HG03558 (cell line): ENCODE measurements at regions not wholly inside any gene's neighbourhood (a gene's known extent, or its start where the extent isn't known, plus 50 kb on each side); places are given as distances from the start of the nearest gene placed in this dataset.
"Not testable (repeated sequence)": the region's sequence is repeated elsewhere in the genome, so short reads cannot be mapped to it uniquely, and the experiment has no call there.

Source experiments
- ATAC-seq: cut with Tn5 transposase; IDR thresholded peaks from one replicate; pipeline ENCODE4 v1.9.1; 2021; ENCODE audit warnings: moderate number of reproducible peaks; ENCODE audit not compliant: unreplicated experiment; ENCODE audit errors: extremely low read depth

DNA sequence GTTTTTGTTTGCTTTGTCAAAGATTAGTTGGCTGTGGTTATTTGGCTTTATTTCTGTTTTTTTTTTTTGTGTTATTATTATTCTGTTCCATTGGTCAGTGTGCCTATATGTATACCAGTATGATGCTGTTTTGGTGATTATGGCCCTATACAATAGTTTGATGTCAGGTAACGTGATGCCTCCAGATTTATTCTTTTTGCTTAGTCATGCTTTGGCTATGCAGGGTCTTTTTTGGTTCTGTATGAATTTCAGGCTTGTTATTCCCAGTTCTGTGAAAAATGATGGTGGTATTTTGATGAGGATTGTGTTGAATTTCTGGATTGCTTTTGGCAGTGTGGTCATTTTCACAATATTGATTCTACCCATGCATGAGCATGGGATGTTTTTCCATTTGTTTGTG, 312.8 kb downstream of the TAF11L14 start:
- ATAC-seq = no peak

DNA sequence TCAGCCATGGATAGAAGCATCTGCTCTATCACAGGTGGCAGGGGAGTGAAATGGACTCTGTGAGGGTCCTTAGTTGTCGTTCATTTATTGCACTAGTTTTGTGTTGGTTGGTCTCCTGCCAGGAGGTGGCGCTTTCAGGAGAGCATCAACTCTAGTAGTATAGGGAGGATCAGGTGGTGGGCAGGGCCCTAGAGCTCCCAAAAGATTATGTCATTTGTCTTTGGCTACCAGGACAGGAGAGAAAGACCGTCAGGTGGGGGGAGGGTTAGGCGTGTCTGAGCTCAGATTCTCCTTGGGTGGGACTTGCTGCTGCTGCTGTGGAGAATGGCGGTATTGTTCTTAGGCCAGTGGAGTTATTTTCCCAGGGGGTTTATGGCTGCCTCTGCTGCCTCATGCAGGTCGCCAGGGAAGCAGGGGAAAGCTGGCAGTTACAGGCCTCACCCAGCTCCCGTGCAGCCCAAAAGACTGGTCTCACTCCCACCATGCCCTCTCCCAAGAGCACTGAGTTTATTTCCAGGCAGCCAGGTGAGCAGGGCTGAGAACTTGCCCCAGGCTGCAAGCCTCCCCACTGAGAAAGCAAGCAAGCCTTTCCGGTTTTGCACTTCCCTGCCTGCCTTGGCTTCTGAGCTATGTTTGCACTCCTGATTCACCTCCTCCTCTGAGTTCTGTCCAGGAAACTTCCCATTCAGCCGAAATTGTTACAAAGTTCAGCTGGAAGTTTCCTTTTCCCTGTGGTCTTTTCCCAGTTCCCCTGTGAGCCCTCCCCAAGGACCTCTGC, 317.3 kb downstream of the TAF11L14 start:
- no peak for ATAC-seq

DNA sequence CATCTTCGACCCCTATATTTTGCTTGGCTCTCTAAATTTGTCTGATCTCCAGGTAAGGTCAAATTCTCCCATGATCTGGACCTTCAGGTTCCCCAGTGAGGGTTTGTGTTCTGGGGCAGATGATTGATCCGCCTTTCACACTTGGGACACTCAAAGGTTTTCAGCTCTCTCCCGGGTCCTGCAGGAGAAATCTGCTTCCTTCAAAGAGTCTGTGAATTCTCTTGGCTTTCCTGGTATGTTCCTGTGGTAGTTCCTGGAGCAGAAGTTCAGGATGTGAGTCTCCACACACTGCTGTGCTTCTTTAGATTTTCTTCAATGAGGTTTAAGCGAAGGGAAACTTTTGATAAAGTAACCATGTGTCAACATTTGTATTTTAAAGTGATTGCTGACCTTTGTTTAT, 318.0 kb downstream of the TAF11L14 start:
- ATAC-seq = no peak

DNA sequence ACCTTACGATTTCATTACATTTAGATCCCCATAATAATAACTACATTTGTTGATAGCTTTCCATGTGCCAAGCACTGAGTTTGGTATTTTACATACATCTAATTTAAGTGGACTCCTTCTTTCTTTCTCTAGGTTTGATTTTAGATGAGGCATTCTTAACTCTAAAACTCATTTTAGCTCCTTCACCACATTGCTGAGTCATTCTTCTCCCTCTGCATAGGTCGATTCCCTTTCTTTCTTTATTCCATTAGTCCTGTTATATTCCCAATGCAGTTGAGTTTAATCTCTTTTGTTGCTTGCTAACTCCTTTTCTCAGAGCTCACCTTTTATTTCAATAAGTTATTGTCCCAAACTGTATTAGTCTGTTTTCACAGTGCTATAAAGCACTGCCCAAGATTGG, 329.8 kb downstream of the TAF11L14 start:
- ATAC-seq = no peak

DNA sequence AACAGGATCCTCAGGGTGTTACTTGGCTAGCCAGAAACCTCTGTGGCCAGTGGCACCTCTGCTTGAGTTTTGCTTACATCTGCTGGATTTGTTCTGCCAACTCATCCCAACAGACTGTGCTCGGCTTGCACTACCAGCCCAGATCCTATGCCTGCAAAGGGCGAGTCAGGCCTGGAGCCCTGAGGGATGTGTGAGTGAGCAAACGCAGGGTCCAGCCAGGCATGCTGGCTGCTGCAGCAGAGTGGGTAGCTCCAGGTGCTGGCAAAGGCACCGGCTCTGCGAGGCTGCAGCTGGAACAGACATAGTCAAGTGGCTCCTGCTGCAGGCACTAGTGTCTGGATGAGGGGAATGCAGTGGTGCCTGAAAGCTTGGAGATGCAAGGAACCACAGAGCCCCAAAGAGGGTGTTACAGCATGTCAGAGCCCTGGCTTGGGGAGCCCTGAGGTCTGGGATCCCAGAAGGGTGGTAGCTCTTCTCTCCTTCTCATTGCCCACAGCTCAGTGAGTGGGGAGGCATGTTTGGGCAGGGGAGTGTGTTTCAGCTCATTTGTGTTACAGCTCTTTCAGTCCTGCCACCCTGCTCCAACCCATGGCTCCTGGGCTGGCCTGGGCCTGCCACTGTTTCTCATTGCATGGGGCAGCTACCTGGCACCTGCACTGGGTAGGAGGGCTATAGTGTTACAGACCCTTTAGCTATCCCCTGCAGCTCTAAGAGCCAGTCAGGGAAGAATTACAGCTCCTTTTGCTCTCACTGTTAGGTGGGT, 332.6 kb downstream of the TAF11L14 start:
- no peak for ATAC-seq

- no peak for ATAC-seq
Observed at GRCh38 chr5:17976404-17976803, 342.1 kb downstream of the TAF11L14 start.

DNA sequence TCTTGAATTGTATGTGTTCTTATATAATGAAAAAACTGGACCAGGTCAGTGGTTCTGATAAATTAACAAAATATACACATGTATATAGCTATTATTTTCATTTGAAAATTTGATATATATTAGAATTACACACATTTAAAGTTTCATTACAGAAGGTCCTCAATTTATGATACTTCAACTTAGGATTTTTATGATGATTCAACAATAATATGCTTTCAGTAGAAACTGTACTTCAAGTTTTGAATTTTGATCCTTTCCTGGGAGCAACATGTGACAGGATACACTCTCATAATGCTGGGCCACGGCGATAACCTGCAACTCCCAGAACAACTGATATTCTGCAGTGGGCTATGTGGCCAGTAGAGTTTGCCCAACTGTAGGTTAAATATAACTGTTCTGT, 344.7 kb downstream of the TAF11L14 start:
- no peak for ATAC-seq

GRCh38 chr5:17982626-17983025, 348.4 kb downstream of the TAF11L14 start:
- not testable (repeated sequence) for ATAC-seq

DNA sequence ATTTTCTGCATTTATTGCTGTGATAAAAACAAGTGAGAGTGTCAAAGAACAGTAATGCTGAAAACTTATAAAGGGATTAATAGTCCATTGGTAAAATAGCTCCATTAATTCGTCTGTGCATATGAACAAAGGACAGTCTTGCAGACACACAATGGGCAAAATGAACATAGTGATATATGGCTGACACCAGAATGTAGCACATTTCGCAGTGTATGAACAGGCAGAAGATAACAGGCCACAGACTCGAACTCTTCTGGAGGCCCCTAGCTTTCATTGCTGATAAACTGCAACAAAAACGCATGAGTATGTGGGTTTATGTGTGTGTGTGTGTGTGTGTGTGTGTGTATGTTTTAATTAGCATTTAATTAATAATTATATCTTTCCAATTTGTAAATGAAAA, 354.8 kb downstream of the TAF11L14 start:
- ATAC-seq = no peak

- ATAC-seq = no peak
Observed at GRCh38 chr5:17989567-17990563, 355.6 kb downstream of the TAF11L14 start.

DNA sequence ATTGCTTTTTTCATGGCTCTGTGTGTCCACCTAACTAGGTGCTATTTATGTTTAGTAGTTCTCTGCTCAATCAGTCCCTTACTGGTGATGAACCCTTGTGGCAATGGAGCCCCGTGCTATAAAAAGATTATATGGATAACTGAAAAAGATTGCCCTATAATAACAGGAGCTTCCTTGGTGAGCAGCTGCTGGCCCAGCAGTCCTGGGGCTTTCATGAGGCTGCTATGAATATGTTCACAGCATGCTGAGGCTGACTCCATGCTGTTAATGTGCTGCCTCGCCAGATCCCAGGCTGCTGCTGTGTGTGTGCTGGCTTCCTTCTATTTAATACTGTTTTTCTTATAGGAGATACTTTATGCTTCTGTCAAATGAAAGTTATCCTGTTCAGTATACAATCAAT, 357.5 kb downstream of the TAF11L14 start:
- no peak for ATAC-seq

DNA sequence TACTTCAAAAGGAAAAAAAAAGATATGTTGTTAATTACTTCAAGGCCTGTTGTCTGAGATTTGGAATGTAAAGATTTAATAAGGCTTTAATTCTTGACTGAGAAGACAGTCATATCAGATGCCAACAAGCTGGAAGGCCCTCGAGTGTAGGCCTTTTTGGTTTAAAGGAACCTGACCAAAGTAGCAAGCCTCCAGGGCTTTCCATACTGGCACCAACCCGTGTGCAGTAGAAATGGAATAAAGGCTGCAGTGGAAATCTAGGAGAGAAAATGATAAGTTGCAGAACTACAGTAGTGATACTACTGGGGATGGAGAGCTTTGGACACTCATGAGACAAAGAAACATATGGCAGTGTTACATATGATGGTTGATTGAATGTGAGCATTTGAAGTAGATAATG, 358.0 kb downstream of the TAF11L14 start:
- ATAC-seq = no peak

GRCh38 chr5:17995997-17996396, 361.7 kb downstream of the TAF11L14 start:
- ATAC-seq = no peak

- ATAC-seq = no peak
Observed at GRCh38 chr5:17999858-18000257, 365.6 kb downstream of the TAF11L14 start.

GRCh38 chr5:18000744-18001143, 366.5 kb downstream of the TAF11L14 start:
- ATAC-seq = no peak

- no peak for ATAC-seq
Observed at GRCh38 chr5:18003312-18003711, 369.1 kb downstream of the TAF11L14 start.

- no peak for ATAC-seq
Observed at GRCh38 chr5:18003784-18004183, 369.5 kb downstream of the TAF11L14 start.

- not testable (repeated sequence) for ATAC-seq
Observed at GRCh38 chr5:18006235-18006634, 372.0 kb downstream of the TAF11L14 start.

DNA sequence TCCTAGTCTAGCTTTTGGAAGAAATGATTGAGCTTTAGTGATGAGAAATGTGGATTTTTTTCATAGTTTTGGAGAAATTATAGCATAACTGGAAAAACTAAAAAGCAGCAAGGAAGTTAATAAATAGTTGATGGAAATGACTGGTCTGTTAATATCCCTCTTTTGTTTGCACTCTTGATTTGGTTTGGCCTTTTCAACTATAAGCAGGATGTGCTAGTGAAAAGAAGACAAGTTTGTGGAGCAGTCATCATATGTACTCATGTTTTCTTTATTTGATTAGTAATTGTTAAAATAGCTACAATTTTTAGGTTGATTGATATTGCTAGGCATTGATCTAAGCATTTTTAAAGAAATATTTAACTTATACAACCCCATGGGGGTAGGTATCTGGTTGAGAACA, 374.7 kb downstream of the TAF11L14 start:
- ATAC-seq = no peak

- no peak for ATAC-seq
Observed at GRCh38 chr5:18010053-18010452, 375.8 kb downstream of the TAF11L14 start.

DNA sequence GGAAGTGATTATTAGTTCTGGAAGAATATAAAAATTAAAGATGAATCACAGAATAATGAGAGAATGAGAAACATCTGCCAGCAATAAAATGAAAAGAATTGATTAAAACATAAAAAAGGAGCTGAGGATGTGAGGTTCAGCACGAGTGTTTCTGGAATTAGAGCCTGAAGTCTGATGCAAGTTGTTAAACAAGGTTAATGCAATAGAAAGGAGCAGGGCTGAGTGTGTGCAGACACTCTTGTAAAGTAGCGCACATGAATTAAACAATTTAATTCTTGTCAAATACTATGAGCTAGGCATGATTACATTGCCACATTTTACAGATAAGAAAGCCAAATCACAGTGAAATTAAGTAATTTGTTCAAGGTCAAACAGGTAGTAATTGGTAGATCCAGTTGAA, 384.2 kb downstream of the TAF11L14 start:
- no peak for ATAC-seq
